ENCODE measurements at regions not wholly inside any gene's neighbourhood (a gene's known extent, or its start where the extent isn't known, plus 50 kb on each side); places are given as distances from the start of the nearest gene placed in this dataset.

- ChIA-PET CTCF (interaction anchor here (0.9 kb wide), 1 partner anchor 91 kb away, joined by 3 read pairs; no protein-coding TSS in a partner anchor), POLR2A (no interaction called here)
- no peak for DNase-seq (ENCODE audit: low read depth, low spot score)
- Histone ChIP-seq H3K4me3 (ENCODE audit: low read depth, low read length) (no peak overlapping the region), H3K27ac (ENCODE audit: low read depth, low read length) (no peak overlapping the region), H3K27me3 (ENCODE audit: control insufficient read depth, insufficient read depth, low read length) (no peaks in the 10 kb centered on the region), H3K9me3 (ENCODE audit: control insufficient read depth, insufficient read depth, low read length) (peaks cover 10% of the 10 kb centered on the region)
- TF ChIP-seq CTCF (IDR thresholded peaks at IDR 0.05; ENCODE audit: low read depth, low read length) = no peak
Observed at GRCh38 chr21:27515676-27516075, 548.8 kb upstream of the ADAMTS5 start.

GRCh38 chr21:27513825-27514224, 546.9 kb upstream of the ADAMTS5 start:
- no peak overlapping the region for H3K27ac ChIP-seq (ENCODE audit: low read depth, low read length)
- H3K9me3 ChIP-seq (ENCODE audit: control insufficient read depth, insufficient read depth, low read length) = peaks cover 10% of the 10 kb centered on the region
- H3K27me3 ChIP-seq (ENCODE audit: control insufficient read depth, insufficient read depth, low read length) = no peaks in the 10 kb centered on the region
- no peak overlapping the region for H3K4me3 ChIP-seq (ENCODE audit: low read depth, low read length)
- DNase-seq (ENCODE audit: low read depth, low spot score) = no peak
- no peak for TF ChIP-seq CTCF (IDR thresholded peaks at IDR 0.05; ENCODE audit: low read depth, low read length)
- ChIA-PET CTCF (no interaction called here), POLR2A (no interaction called here)

- H3K27ac ChIP-seq (ENCODE audit: low read depth, low read length) = no peak overlapping the region
- TF ChIP-seq CTCF (IDR thresholded peaks at IDR 0.05; ENCODE audit: low read depth, low read length) = no peak
- no peak overlapping the region for H3K4me3 ChIP-seq (ENCODE audit: low read depth, low read length)
- no peak for DNase-seq (ENCODE audit: low read depth, low spot score)
- H3K27me3 ChIP-seq (ENCODE audit: control insufficient read depth, insufficient read depth, low read length) = no peaks in the 10 kb centered on the region
- peaks cover 10% of the 10 kb centered on the region for H3K9me3 ChIP-seq (ENCODE audit: control insufficient read depth, insufficient read depth, low read length)
- CTCF ChIA-PET = no interaction called here
- POLR2A ChIA-PET = no interaction called here
Observed at GRCh38 chr21:27513016-27513415, 546.1 kb upstream of the ADAMTS5 start.

- TF ChIP-seq CTCF (IDR thresholded peaks at IDR 0.05; ENCODE audit: low read depth, low read length) = no peak
- Histone ChIP-seq H3K9me3 (ENCODE audit: control insufficient read depth, insufficient read depth, low read length) (no peaks in the 10 kb centered on the region), H3K4me3 (ENCODE audit: low read depth, low read length) (no peak overlapping the region), H3K27ac (ENCODE audit: low read depth, low read length) (no peak overlapping the region), H3K27me3 (ENCODE audit: control insufficient read depth, insufficient read depth, low read length) (no peaks in the 10 kb centered on the region)
- POLR2A ChIA-PET = no interaction called here
- CTCF ChIA-PET = no interaction called here
- DNase-seq (ENCODE audit: low read depth, low spot score) = no peak
Observed at GRCh38 chr21:27511233-27511632, 544.3 kb upstream of the ADAMTS5 start.

- Histone ChIP-seq H3K27ac (ENCODE audit: low read depth, low read length) (no peak overlapping the region), H3K9me3 (ENCODE audit: control insufficient read depth, insufficient read depth, low read length) (no peaks in the 10 kb centered on the region), H3K4me3 (ENCODE audit: low read depth, low read length) (no peak overlapping the region), H3K27me3 (ENCODE audit: control insufficient read depth, insufficient read depth, low read length) (no peaks in the 10 kb centered on the region)
- ChIA-PET POLR2A (interaction anchor here (0.7 kb wide), 1 partner anchor 11 kb away, joined by 3 read pairs; no protein-coding TSS in a partner anchor), CTCF (no interaction called here)
- TF ChIP-seq CTCF (IDR thresholded peaks at IDR 0.05; ENCODE audit: low read depth, low read length) = no peak
- no peak for DNase-seq (ENCODE audit: low read depth, low spot score)
Observed at GRCh38 chr21:27507695-27508094, 540.8 kb upstream of the ADAMTS5 start.
